GM21576 (cell line): ENCODE measurements at regions not wholly inside any gene's neighbourhood (a gene's known extent, or its start where the extent isn't known, plus 50 kb on each side); places are given as distances from the start of the nearest gene placed in this dataset.
"Not testable (repeated sequence)": the region's sequence is repeated elsewhere in the genome, so short reads cannot be mapped to it uniquely, and the experiment has no call there.

Source experiments
- ATAC-seq: cut with Tn5 transposase; IDR thresholded peaks from one replicate; pipeline ENCODE4 v1.9.1; 2021; ENCODE audit warnings: mild to moderate bottlenecking, moderate library complexity; ENCODE audit not compliant: unreplicated experiment

DNA sequence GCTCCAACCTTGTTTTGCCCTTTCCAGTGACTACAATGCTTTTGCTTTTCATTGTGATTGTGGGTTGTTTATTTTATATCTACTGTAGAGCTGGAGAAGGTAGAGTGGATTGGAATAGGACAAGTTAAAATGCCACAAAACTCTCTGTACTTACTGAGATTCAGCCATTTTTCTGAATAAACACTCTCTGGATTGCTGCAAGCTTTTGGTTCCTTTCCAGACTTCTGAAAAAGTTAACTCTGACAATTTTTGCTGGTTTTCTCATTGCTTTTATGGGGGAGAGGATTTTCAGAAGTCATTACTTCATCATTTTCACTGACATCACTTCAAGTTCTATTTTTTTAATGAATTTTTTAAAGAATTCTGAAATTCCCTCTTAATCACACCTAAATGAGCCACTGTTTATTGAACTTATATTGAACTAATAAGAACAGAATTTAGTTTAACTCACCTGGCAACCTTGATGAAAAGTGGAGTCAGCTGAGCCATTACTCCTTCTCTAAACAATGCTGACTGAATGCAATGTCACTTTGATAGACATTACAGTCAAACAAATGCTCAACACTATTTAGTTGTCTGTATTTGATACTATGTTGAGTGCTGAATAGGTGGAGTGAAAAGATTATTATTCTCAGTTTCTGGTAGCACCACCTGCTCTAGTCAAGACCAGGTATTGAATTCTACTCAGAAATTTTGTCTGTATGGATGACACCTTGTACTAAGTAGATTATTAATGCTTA lies 303.5 kb downstream of the DLEU7 start:
- ATAC-seq, result no peak

DNA sequence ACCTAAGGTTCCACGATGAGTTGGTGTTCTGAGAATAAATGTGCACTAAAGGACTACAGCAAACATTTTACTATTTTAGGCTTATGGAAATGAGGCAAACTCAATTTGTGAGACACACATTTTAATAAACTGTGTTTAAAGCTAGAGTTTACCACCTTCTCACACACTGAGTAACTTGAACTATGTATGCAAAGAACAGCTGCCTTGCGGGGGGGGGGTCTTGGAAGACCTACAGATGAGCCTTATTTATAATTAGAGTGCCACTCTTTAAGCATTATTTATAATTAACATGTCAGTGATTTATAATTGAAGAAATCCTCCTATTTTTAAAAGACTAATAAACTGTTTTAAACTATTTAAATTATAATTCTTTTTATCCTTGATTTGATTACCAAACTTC lies 300.4 kb downstream of the DLEU7 start:
- no peak for ATAC-seq

DNA sequence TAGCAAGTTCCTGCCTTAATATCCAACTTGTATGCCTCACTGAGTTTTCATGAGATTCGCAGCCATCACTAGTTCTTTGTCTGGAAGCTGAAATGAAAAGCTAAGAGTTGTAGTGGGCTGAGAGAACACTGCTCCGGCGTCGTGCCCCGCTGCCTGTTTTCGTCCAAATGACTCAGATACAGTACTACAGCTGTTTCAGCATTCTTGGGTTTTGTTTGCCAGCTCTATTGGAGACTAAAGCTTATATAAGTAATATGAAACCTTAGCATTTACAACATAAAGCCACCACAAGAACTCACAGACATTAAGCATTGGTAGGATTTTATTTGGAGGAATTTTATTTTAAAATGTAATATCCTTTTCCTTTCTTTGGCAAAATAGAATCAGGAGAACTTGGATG lies 299.7 kb downstream of the DLEU7 start:
- ATAC-seq, result no peak

DNA sequence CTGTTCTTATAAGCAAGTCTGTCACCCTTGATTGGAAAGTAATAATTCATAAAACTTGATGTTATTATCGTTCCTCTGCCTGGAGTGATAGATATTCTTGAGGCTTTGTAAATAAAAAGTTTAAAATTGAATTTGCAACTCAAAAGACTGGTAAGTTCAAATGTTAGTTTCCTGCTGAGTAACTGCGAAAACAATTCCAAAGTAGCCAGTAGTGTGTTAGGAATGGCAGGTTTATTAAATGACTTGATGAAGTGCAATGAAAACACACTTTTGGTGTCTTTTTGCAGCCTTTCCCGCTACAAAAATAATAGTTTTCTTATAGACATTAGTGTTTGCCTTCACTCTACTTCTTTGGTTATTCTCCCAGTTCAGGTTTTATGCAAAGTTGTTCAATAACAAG lies 299.3 kb downstream of the DLEU7 start:
- ATAC-seq, result no peak

DNA sequence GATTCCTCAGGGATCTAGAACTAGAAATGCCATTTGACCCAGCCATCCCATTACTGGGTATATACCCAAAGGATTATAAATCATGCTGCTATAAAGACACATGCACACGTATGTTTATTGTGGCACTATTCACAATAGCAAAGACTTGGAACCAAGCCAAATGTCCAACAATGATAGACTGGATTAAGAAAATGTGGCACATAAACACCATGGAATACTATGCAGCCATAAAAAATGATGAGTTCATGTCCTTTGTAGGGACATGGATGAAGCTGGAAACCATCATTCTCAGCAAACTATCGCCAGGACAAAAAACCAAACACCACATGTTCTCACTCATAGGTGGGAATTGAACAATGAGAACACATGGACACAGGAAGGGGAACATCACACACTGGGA lies 296.3 kb downstream of the DLEU7 start:
- ATAC-seq, result not testable (repeated sequence)

DNA sequence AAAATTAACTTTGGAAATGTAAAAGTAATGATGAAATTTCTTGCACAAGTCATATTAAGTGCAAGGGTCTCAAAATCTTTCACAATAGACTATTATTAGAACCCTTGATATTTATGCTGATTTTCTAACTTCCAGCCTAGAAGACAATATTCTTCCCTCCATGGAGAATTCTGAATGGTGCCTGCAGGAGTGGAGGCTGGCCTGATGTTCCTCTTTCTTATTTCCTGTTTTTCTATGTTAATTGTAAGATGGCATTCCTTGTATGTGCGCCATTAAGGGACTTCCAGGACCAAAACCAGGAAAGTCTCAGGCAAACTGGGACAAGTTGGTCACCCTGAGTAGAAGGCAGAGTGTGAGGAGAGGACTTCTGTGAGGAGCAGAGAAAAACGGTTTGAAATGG lies 294.9 kb downstream of the DLEU7 start:
- ATAC-seq, result no peak

DNA sequence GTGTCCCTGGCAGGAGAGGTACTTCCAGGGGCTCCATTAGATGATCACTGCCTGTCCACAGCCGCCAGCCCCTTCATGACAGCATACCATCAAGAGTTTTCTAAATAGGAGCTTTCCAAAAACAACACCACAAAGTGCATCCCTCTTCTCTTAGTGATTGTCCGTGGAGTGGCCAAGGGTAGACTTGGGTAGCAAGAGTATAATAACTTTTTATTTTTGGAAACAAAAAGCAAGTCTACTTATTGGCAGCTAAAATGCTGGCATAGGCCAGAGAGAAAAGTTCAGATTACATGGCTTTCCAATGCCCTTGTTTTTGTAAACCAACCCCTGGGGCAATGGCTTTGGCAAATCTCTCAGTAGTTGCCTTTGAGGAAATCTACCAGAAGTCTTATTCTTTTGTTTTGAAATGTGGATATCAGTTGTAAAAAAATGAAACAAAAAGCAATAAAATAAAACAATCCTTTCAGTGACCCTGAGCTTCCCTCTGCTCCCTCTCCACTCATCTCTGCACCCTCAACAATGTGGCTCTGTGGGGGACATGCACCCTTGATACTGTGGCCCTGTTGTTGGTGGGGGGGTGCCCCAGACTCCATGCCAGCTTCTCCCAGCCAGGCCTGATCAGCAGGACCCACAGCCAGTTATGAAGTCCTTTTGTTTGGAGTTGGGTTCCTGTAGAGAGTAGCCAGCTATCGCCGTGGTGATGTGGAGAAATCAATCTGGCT lies 294.1 kb downstream of the DLEU7 start:
- ATAC-seq, result no peak

DNA sequence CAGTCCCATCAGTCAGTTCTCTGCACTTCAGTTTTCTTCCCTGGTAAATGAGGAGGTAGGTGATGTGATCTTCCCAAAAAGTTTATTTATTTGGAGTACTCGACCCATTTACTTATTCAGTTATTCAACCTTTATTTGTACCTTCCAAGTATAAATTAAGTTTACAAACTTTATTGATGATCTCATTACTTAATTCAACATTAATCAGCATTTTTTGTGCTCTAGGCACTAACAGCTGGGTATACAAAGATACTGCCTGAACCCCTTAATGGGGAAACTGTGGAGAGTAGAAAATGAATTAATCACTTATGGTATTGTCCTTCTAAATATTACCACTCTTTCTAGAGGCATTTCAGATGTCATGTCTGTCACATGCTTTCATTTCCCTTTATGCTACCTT lies 293.3 kb downstream of the DLEU7 start:
- ATAC-seq, result no peak

DNA sequence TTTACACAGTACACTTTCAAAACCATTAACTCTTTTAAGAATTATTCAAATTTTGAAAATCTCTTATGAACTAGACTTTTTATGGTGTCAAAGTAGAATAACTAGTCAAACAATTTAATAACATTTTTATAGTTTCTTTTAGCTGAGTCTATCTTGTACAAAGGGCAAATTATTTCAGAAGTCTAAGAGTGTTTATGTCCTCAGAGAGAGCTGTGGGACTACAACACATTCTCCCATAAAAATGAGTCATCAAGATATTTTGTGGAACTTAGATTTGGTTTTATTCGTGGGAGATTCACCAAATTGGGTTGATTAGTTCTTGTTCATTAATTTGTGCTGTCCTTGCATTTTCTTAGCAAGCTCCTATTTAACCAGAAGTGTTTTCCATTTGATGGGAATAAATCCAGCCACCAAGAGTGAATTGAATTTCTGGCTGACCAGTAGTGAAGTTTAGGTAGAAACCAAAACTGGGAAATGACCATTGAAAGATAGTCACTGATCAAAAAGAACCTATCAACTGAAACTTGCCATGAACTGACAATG lies 291.0 kb downstream of the DLEU7 start:
- ATAC-seq, result no peak

DNA sequence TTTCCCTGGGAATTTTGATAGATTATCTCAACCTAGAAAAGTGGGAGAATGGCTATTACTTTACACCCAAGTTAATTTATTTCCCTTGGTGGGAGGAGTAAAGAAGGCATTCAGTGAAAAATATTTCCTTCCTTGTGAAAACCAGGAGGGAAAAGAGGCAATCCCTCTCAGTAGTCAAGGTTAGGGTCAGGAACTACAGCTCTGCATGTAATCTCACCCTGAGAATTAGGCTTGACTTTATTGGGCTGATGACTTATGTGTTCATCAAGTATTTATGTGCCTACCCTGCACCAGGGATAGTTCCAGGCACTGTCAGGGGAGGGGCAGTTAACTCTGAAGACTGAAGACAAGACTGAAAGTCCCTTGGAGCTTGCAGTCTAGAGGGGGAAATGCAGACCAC lies 281.8 kb downstream of the DLEU7 start:
- no peak for ATAC-seq

DNA sequence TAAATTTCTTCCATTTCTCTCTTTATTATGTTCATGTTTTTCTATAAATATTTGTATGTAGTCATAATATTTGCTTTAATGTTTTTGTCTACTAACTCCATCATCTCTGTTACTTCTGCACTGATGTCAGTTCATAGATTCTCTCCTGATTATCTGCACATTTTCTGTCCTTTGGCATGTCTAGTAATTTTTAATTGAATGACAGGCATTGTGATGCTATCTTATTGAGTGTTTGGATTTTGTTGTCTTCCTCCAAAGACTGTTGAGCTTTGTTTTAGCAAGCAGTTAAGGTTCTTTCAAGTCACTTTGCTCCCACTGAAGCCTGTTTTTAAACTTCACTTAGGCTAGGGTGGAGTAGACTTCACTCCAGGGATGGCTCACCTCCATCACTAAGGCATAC lies 276.8 kb downstream of the DLEU7 start:
- ATAC-seq, result no peak

DNA sequence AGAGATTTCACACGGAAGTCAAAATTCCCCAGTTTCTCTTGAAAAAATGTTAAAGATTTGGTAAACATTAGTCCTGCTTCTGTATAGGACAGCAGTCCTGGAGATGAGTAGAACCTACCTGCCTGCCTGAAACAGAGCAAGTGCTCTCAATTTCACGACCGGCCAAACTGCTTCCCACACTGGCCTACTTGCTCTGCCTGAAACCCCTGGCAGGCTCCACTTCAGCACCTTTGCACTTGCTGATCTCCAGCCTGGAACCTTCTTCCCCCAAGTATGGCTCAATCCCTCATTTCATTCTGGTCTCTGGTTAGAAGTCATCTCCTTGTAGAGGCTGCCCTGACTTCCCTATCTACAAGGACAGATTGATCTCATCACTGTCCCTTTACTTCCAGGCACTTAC lies 271.4 kb downstream of the DLEU7 start:
- ATAC-seq, result no peak

DNA sequence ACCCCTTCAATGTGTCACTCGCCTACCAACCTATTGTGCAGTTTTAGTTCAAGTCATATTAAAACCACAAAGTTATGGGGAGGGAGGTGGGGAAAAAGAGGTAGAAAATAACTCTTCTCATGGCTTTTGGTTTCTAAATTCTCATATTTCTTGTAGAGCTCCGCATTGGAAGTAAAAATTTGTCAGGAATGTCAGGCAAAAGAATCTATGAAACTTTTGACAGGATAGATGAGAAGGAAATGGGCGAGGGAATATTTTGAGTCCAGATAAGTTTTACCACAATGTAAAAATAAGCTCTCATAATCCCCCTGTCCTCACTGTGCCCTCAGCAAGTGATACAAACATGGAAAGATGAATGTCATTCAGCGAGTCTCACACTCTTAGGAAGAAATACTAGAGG lies 270.4 kb downstream of the DLEU7 start:
- no peak for ATAC-seq

DNA sequence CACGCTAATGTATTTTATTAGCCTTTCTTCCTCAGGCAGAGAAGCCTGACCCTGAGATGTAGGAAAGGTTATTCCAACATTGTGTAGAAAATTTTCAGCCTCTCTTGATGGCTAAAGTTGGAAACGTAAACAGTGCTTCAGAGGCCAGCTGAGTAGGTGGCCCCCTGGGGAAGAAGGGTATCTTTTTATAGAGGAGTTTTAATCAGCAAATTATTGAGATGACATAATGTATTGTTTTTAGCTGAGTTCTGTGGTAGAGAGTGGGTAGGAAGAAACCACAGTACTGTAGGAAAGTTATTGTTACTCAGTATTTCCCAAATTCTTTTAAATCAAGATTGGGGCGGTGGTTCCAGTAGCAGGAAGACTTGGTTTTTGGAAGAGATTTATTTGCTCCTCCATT lies 268.8 kb downstream of the DLEU7 start:
- no peak for ATAC-seq

DNA sequence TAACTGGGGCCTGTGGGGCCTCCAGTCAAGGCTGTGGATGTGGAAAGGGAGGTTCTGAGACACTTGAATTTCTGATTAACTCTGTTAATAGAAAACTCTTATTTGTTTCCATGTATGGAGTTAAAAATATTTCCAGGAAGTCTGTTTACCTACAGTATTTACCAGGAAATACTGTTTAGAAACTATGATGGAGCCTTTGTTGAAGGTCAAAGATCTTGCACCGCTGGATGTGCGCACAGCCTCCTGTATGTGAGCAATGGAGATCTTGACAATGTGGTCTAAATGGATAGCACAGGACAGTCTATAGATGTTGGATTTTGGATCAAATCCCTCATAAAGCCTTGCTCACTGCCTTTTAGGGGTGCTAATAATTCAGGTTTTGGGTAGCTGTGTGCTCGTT lies 268.4 kb downstream of the DLEU7 start:
- no peak for ATAC-seq

DNA sequence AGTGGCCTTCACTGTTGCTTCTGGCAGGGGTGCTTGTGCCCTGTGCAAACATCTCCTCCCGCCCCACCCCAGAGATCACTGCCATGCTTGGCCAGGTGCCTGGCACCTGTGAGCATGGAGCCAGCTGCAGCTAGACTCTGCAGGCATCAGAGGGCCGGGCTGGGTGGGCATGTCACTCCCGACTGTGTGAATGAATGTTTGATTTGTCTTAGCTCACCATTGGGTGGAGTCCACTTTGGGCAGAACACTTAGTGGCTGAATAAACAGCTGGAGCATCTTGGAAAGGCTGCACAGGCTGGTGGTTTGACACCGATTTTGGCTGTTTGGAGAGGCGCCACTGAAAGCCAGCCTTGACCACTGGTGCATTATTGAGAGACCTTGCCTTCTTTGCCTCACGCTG lies 267.3 kb downstream of the DLEU7 start:
- ATAC-seq, result no peak

DNA sequence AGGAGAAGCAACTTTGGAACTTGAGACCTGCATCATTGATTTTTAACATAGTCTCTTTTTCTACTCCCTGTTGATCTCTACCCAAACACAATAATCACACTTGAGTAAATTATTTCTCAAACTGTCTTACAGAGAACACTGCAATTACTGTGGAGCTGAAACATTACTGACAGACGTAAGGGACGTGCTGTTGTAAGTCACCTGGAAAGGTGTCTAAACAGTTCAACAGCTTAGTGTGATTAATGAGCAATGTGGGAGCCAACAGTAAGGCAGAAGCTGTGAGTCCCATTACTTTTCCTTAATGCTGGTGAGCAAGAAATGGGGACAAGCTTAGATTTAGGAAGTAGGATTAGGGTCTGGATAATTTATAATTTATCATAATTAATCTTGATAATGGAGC lies 265.7 kb downstream of the DLEU7 start:
- ATAC-seq, result no peak

DNA sequence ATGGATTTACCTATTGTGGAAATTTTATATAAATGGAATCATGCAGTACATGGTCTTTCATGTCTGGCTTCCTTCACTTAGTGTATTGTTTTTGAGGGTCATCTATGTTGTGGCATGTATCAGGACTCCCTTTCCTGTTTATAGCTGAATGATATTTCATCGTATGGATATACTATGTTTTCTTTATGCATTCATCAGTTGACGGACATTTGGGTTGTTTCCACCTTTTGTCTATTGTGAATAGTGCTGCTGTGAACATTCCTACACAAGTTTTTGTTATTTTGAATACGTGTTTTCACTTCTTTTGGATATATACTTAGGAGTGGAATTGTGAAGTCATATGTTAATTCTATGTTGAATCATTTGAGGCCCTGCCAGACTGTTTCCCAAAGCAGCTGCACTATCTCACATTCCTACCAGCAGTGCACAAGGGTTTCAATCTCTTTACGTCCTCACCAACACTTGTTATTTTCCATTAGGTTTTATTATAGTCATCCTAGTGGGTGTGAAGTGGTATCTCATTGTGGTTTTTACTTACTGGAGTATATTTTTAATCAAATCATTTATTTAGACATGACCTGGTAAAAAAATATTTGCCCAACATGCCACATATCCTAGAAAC lies 262.7 kb downstream of the DLEU7 start:
- ATAC-seq, result no peak

DNA sequence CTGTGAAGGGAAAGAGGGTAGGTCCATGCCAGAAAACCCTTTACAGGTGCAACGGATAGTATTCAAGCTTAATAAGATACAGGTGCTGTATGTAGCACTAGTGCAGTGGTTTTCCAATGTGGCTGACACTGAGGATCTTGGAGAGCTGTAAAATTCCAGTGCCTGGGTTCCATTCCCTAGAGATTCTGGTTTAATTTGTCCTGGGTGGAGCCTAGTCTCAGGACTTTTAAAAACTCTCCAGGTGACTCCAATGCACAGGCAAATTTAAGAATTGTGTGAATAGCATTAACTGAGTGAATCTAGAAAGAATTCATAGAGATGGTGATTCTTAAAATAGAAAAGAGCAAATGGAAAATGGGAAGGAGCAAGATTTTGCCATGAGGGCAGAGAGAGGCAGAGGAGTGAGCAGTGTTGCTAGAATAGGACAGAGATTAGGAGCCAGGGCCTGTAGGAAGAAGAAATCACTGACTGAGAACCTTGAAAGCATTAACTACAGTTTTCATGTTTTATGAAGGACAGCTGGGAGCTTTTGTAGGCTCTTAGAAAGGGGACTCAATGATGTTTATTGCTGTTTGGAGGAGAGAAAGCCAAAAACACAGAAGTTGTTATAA lies 261.8 kb downstream of the DLEU7 start:
- ATAC-seq, result no peak

DNA sequence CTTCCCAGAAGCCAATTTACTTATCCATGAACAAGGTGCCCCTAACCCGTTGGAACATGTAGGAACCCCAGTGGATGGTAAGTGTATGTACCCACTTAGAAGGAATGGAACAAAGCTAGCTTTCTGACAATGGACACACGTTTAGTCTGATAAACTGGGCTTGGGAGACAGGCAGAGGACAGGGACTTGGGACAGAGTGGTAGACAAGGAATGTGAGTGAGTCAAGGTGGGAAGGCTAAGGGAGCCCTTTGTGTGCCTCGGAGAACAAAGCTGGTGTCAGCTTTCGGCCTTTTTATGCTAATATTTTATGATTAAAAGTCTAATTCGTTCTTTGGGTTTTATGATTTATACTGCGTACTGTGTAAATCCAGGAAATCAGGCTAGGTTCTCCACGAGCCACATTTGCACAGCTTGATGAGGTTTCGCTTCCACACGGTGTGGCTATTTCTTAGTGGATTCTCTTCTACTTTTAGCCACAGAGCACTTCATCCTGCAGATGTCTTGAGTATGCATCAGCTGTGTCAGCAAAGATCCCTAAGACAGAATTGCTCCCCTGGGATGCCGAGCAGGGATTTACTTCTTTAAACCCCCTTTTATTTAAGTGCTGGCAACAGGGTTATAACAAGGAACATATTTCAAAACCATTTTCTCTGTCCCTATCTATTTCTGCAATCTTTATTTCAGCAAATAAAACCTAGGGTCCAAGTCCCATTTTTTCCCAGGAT lies 258.5 kb downstream of the DLEU7 start:
- ATAC-seq, result no peak
